ENCODE measurements at regions not wholly inside any gene's neighbourhood (a gene's known extent, or its start where the extent isn't known, plus 50 kb on each side); places are given as distances from the start of the nearest gene placed in this dataset.

GRCh38 chr6:15763364-15763763 is 100.5 kb upstream of the DTNBP1 start:
- no peak for DNase-seq (ENCODE audit: low read depth, low spot score)
- TF ChIP-seq CTCF (IDR thresholded peaks at IDR 0.05; ENCODE audit: low read depth, low read length): no peak
- H3K4me3 ChIP-seq (ENCODE audit: low read depth, low read length): no peak overlapping the region
- in situ Hi-C loops (cut with HindIII; ENCODE audit: low sequenced_read_pairs): no loop called here

GRCh38 chr6:15761045-15761502 is 98.2 kb upstream of the DTNBP1 start:
- no peak for DNase-seq (ENCODE audit: low read depth, low spot score)
- in situ Hi-C loops (cut with HindIII; ENCODE audit: low sequenced_read_pairs): no loop called here

GRCh38 chr6:15758631-15759215 is 95.9 kb upstream of the DTNBP1 start:
- no peak for TF ChIP-seq CTCF (IDR thresholded peaks at IDR 0.05; ENCODE audit: low read depth, low read length)
- in situ Hi-C loops (cut with HindIII; ENCODE audit: low sequenced_read_pairs): no loop called here
- H3K4me3 ChIP-seq (ENCODE audit: low read depth, low read length): no peak overlapping the region
- no peak for DNase-seq (ENCODE audit: low read depth, low spot score)

More at GRCh38 chr6:15761045-15761502, 98.2 kb upstream of the DTNBP1 start:
- no peak overlapping the region for H3K4me3 ChIP-seq (ENCODE audit: low read depth, low read length)
- TF ChIP-seq CTCF (IDR thresholded peaks at IDR 0.05; ENCODE audit: low read depth, low read length): no peak

GRCh38 chr6:15755526-15755925 is 92.7 kb upstream of the DTNBP1 start:
- DNase-seq (ENCODE audit: low read depth, low spot score): no peak
- no peak overlapping the region for H3K4me3 ChIP-seq (ENCODE audit: low read depth, low read length)
- TF ChIP-seq CTCF (IDR thresholded peaks at IDR 0.05; ENCODE audit: low read depth, low read length): no peak
- in situ Hi-C loops (cut with HindIII; ENCODE audit: low sequenced_read_pairs): no loop called here

- H3K4me3 ChIP-seq (ENCODE audit: low read depth, low read length): no peak overlapping the region
- no peak for DNase-seq (ENCODE audit: low read depth, low spot score)
- no peak for TF ChIP-seq CTCF (IDR thresholded peaks at IDR 0.05; ENCODE audit: low read depth, low read length)
- in situ Hi-C loops (cut with HindIII; ENCODE audit: low sequenced_read_pairs): no loop called here
Measured at GRCh38 chr6:15754706-15755079, 91.9 kb upstream of the DTNBP1 start.

GRCh38 chr6:15754035-15754705 is 91.3 kb upstream of the DTNBP1 start:
- in situ Hi-C loops (cut with HindIII; ENCODE audit: low sequenced_read_pairs): no loop called here
- peak; percentile 40 for DNase-seq (ENCODE audit: low read depth, low spot score)
- no peak overlapping the region for H3K4me3 ChIP-seq (ENCODE audit: low read depth, low read length)
- no peak for TF ChIP-seq CTCF (IDR thresholded peaks at IDR 0.05; ENCODE audit: low read depth, low read length)

Measured in astrocyte of the spinal cord (primary cell).